ENCODE measurements at regions not wholly inside any gene's neighbourhood (a gene's known extent, or its start where the extent isn't known, plus 50 kb on each side); places are given as distances from the start of the nearest gene placed in this dataset.

DNA sequence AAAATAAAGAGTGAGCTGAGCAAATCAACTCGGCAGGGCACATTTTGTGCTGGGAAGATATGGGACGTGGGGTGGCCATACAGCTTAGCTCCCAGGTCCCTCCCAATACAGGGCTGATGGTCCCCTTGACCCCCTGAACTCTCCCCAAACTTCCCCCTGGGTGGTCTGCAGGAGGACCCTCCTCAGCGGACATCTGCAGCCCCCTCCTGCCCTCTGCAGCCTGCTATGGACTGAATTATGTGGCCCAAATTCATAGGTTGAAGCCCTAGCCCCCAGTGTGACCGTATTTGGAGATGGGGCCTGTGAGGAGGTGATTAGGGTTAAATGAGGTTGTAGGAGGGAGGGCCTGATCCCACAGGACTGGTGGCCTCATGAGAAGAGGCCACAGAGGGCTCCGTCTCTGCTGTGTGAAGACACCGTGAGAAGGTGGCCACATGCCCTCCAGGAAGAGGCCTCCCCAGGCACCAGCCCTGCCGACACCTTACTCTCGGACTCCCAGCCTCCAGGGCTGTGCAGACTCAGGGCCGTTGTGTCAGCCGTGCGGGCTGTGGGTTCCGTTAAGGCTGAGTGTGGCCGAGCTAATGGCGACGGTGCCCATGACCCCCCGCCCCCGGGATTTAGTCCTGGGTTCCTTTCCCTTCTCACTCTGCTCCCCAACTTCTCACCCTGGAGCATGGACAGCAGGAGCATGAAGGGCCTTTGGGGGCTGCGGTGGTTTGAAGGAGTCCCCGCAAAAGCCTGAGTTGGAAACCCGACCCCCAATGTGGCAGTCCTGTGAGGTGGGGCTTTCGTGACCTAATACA, 1042.8 kb downstream of the BRD1 start:
- Histone ChIP-seq H3K9me3 (ENCODE audit: low read length) (no peaks in the 10 kb centered on the region), H3K4me2 (ENCODE audit: low read depth, low read length, poor library complexity, severe bottlenecking) (no peak overlapping the region), H3K36me3 (ENCODE audit: insufficient read depth, low read length) (no peaks in the 10 kb centered on the region), H3K9ac (ENCODE audit: low read length) (no peak overlapping the region), H2AFZ (ENCODE audit: low read length) (no peak overlapping the region), H3K27ac (ENCODE audit: low read length) (no peak overlapping the region), H3K4me1 (ENCODE audit: low read length) (no peaks in the 10 kb centered on the region), H4K20me1 (ENCODE audit: insufficient read depth, low read depth, low read length) (0 out of 2 replicates have a peak, but pooled peaks cover 3% of the 10 kb centered on the region), H3K4me3 (ENCODE audit: low read length) (no peak overlapping the region), H3K9me2 (replicated peaks; ENCODE audit: insufficient read depth, low read length) (no peaks in the 10 kb centered on the region), H3K79me2 (ENCODE audit: low read length) (no peaks in the 10 kb centered on the region), H3K27me3 (ENCODE audit: low read length) (no peaks in the 10 kb centered on the region)
- no peak for DNase-seq

GRCh38 chr22:48783821-48784266, 1043.8 kb downstream of the BRD1 start:
- Histone ChIP-seq H3K4me2 (ENCODE audit: low read depth, low read length, poor library complexity, severe bottlenecking) (no peak overlapping the region), H3K27ac (ENCODE audit: low read length) (no peak overlapping the region)
- DNase-seq, result no peak

GRCh38 chr22:48782811-48783511, 1044.7 kb downstream of the BRD1 start:
- Histone ChIP-seq H3K27me3 (ENCODE audit: low read length) (no peaks in the 10 kb centered on the region), H3K9ac (ENCODE audit: low read length) (no peak overlapping the region), H3K4me2 (ENCODE audit: low read depth, low read length, poor library complexity, severe bottlenecking) (no peak overlapping the region), H3K36me3 (ENCODE audit: insufficient read depth, low read length) (no peaks in the 10 kb centered on the region), H4K20me1 (ENCODE audit: insufficient read depth, low read depth, low read length) (0 out of 2 replicates have a peak, but pooled peaks cover 3% of the 10 kb centered on the region), H3K4me1 (ENCODE audit: low read length) (no peaks in the 10 kb centered on the region), H3K4me3 (ENCODE audit: low read length) (no peak overlapping the region), H3K9me2 (replicated peaks; ENCODE audit: insufficient read depth, low read length) (no peaks in the 10 kb centered on the region), H3K79me2 (ENCODE audit: low read length) (no peaks in the 10 kb centered on the region), H3K27ac (ENCODE audit: low read length) (no peak overlapping the region), H2AFZ (ENCODE audit: low read length) (no peak overlapping the region), H3K9me3 (ENCODE audit: low read length) (no peaks in the 10 kb centered on the region)
- DNase-seq, result peak; percentile 53

More at GRCh38 chr22:48783821-48784266, 1043.8 kb downstream of the BRD1 start:
- Histone ChIP-seq H4K20me1 (ENCODE audit: insufficient read depth, low read depth, low read length) (0 out of 2 replicates have a peak, but pooled peaks cover 3% of the 10 kb centered on the region), H3K4me3 (ENCODE audit: low read length) (no peak overlapping the region), H3K9me2 (replicated peaks; ENCODE audit: insufficient read depth, low read length) (no peaks in the 10 kb centered on the region), H3K9ac (ENCODE audit: low read length) (no peak overlapping the region), H3K27me3 (ENCODE audit: low read length) (no peaks in the 10 kb centered on the region), H3K79me2 (ENCODE audit: low read length) (no peaks in the 10 kb centered on the region), H3K36me3 (ENCODE audit: insufficient read depth, low read length) (no peaks in the 10 kb centered on the region), H3K4me1 (ENCODE audit: low read length) (no peaks in the 10 kb centered on the region), H2AFZ (ENCODE audit: low read length) (no peak overlapping the region), H3K9me3 (ENCODE audit: low read length) (no peaks in the 10 kb centered on the region)

- Histone ChIP-seq H3K4me2 (ENCODE audit: low read depth, low read length, poor library complexity, severe bottlenecking) (no peak overlapping the region), H3K9ac (ENCODE audit: low read length) (no peak overlapping the region), H4K20me1 (ENCODE audit: insufficient read depth, low read depth, low read length) (0 out of 2 replicates have a peak, but pooled peaks cover 3% of the 10 kb centered on the region), H3K27me3 (ENCODE audit: low read length) (no peaks in the 10 kb centered on the region), H3K9me2 (replicated peaks; ENCODE audit: insufficient read depth, low read length) (no peaks in the 10 kb centered on the region), H3K4me1 (ENCODE audit: low read length) (no peaks in the 10 kb centered on the region), H3K36me3 (ENCODE audit: insufficient read depth, low read length) (no peaks in the 10 kb centered on the region), H3K9me3 (ENCODE audit: low read length) (no peaks in the 10 kb centered on the region), H3K4me3 (ENCODE audit: low read length) (no peak overlapping the region), H2AFZ (ENCODE audit: low read length) (no peak overlapping the region), H3K27ac (ENCODE audit: low read length) (no peak overlapping the region), H3K79me2 (ENCODE audit: low read length) (no peaks in the 10 kb centered on the region)
- DNase-seq, result no peak
Observed at GRCh38 chr22:48782326-48782725, 1045.3 kb downstream of the BRD1 start.

DNA sequence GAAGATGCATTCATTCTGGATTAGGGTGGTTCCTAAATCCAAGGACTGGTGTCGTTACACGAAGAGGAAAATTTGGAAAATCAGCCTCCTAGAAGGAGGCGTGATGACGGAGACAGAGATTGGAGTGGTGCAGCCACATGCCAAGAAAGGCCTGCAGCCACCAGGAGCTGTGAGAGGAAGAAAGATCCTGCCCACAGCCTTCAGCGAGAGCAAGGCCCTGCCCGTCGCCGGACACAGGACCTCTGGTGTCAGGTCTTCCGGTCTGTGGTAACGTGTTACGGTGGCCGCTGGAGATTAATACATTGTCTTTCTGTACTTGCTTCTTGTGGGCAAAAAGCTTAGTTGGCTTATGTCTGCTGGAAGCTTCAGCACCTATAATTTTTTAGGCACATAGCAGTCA, 1045.8 kb downstream of the BRD1 start:
- Histone ChIP-seq H3K27me3 (ENCODE audit: low read length) (no peaks in the 10 kb centered on the region), H3K27ac (ENCODE audit: low read length) (no peak overlapping the region), H3K4me1 (ENCODE audit: low read length) (no peaks in the 10 kb centered on the region), H2AFZ (ENCODE audit: low read length) (no peak overlapping the region), H3K4me2 (ENCODE audit: low read depth, low read length, poor library complexity, severe bottlenecking) (no peak overlapping the region), H3K36me3 (ENCODE audit: insufficient read depth, low read length) (no peaks in the 10 kb centered on the region), H4K20me1 (ENCODE audit: insufficient read depth, low read depth, low read length) (0 out of 2 replicates have a peak, but pooled peaks cover 3% of the 10 kb centered on the region), H3K79me2 (ENCODE audit: low read length) (no peaks in the 10 kb centered on the region), H3K9me3 (ENCODE audit: low read length) (no peaks in the 10 kb centered on the region), H3K4me3 (ENCODE audit: low read length) (no peak overlapping the region), H3K9ac (ENCODE audit: low read length) (no peak overlapping the region), H3K9me2 (replicated peaks; ENCODE audit: insufficient read depth, low read length) (no peaks in the 10 kb centered on the region)
- DNase-seq, result no peak

DNA sequence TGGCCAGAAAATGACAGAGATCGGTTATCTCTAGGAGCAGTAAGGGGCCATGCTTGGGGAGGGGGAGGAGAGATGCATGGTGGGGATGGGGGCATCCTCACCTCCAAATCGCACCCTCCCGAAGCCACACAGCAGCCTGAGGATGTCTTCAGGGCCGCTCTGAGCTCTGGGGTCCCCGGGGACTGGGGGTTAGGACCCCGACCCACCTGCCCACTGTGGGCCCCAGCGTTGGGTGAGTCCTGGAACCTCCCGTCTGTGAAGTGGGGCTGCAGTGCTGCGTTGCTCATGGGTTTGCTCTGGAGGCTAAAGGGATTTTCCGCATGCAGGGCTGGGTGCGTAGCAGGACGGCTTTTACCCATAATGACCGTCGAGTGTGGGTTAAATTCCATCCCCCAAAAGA, 1046.3 kb downstream of the BRD1 start:
- no peak overlapping the region for H3K4me3 ChIP-seq (ENCODE audit: low read length)
- H3K27ac ChIP-seq (ENCODE audit: low read length), result no peak overlapping the region
- no peaks in the 10 kb centered on the region for H3K9me2 ChIP-seq (replicated peaks; ENCODE audit: insufficient read depth, low read length)
- H3K9ac ChIP-seq (ENCODE audit: low read length), result no peak overlapping the region
- H3K4me1 ChIP-seq (ENCODE audit: low read length), result no peaks in the 10 kb centered on the region
- no peaks in the 10 kb centered on the region for H3K27me3 ChIP-seq (ENCODE audit: low read length)
- H3K9me3 ChIP-seq (ENCODE audit: low read length), result peaks cover 1% of the 10 kb centered on the region; the same call in 1 of the 2 replicates
- 0 out of 2 replicates have a peak, but pooled peaks cover 3% of the 10 kb centered on the region for H4K20me1 ChIP-seq (ENCODE audit: insufficient read depth, low read depth, low read length)
- H3K4me2 ChIP-seq (ENCODE audit: low read depth, low read length, poor library complexity, severe bottlenecking), result no peak overlapping the region
- DNase-seq, result no peak
- H3K79me2 ChIP-seq (ENCODE audit: low read length), result no peaks in the 10 kb centered on the region
- no peak overlapping the region for H2AFZ ChIP-seq (ENCODE audit: low read length)
- H3K36me3 ChIP-seq (ENCODE audit: insufficient read depth, low read length), result no peaks in the 10 kb centered on the region

DNA sequence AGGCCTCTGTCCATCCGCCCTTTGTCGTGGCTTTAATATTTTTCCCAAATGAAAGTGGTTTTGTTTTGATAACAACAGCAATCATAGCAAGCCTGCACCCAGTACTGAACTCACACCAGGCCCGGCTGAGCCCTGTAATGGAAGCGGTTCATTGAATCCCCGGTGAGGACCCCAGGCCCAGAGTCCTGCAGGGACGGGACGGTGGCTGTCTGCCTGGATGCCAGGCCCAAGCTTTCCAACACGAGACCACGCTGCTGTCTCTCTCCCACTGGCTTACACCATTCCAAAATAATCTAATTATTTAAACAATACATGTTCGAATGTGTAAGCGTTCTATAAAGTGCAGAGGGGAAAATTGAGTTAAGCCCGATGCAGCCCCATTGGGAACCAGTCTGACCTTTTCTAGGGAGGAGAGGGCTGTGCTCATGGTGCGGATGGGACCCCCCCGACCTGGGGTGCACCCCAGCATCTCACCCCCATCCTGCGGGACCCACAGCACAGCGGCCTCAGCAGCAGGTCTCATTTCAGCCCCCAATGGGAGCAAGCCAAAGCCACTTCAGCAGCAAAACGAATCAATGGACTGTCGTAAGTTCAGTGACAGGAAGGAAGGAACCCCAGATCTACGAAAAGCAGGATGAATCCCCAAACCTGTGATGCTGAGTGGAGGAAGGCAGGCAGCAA, 1046.9 kb downstream of the BRD1 start:
- H3K79me2 ChIP-seq (ENCODE audit: low read length), result no peaks in the 10 kb centered on the region
- no peaks in the 10 kb centered on the region for H3K4me1 ChIP-seq (ENCODE audit: low read length)
- no peak overlapping the region for H3K9ac ChIP-seq (ENCODE audit: low read length)
- 0 out of 2 replicates have a peak, but pooled peaks cover 3% of the 10 kb centered on the region for H4K20me1 ChIP-seq (ENCODE audit: insufficient read depth, low read depth, low read length)
- H3K36me3 ChIP-seq (ENCODE audit: insufficient read depth, low read length), result no peaks in the 10 kb centered on the region
- no peak for DNase-seq
- no peak overlapping the region for H3K27ac ChIP-seq (ENCODE audit: low read length)
- H3K4me3 ChIP-seq (ENCODE audit: low read length), result no peak overlapping the region
- H3K27me3 ChIP-seq (ENCODE audit: low read length), result no peaks in the 10 kb centered on the region
- no peak overlapping the region for H2AFZ ChIP-seq (ENCODE audit: low read length)
- no peaks in the 10 kb centered on the region for H3K9me2 ChIP-seq (replicated peaks; ENCODE audit: insufficient read depth, low read length)
- peaks cover 6% of the 10 kb centered on the region; the same call in 1 of the 2 replicates for H3K9me3 ChIP-seq (ENCODE audit: low read length)
- H3K4me2 ChIP-seq (ENCODE audit: low read depth, low read length, poor library complexity, severe bottlenecking), result no peak overlapping the region

Data from Karpas-422 (cell line).